ENCODE measurements at regions not wholly inside any gene's neighbourhood (a gene's known extent, or its start where the extent isn't known, plus 50 kb on each side); places are given as distances from the start of the nearest gene placed in this dataset.

- ChIA-PET CTCF (no interaction called here), POLR2A (no interaction called here)
- no peak for ATAC-seq (ENCODE audit: poor library complexity)
- Mint-ChIP-seq H3K36me3 (ENCODE audit: low read depth) (no peaks in the 10 kb centered on the region), H3K4me1 (ENCODE audit: low read depth) (no peaks in the 10 kb centered on the region), H3K27me3 (no peaks in the 10 kb centered on the region), H3K9me3 (no peaks in the 10 kb centered on the region), H3K4me3 (no peak overlapping the region), H3K27ac (no peak overlapping the region)
- no peak for TF ChIP-seq CTCF (IDR thresholded peaks at IDR 0.05)
- H3K4me3 ChIP-seq (ENCODE audit: low read length) = no peak overlapping the region
- H3K9me3 ChIP-seq (ENCODE audit: control insufficient read depth in 1 of 2, insufficient read depth in 1 of 2, low read length in 2 of 2) = no peaks in the 10 kb centered on the region
- no peak for DNase-seq
- H3K4me1 ChIP-seq (ENCODE audit: insufficient read depth, low read length) = no peaks in the 10 kb centered on the region
- H3K27me3 ChIP-seq (ENCODE audit: control insufficient read depth in 1 of 2, insufficient read depth in 2 of 2, low read length in 2 of 2) = no peaks in the 10 kb centered on the region
- intact Hi-C loops (cut with DNase I, micrococcal nuclease) = loop anchor here in 1 of 2 experiments (5.0 kb wide), 1 partner anchor 625 kb away; no protein-coding TSS in a partner anchor
- H3K36me3 ChIP-seq (ENCODE audit: insufficient read depth, low read length) = no peaks in the 10 kb centered on the region
- no peak overlapping the region for H3K27ac ChIP-seq (ENCODE audit: low read depth in 1 of 2, low read length in 2 of 2)
Measured at GRCh38 chr3:177672252-177672911, 475.1 kb upstream of the TBL1XR1 start.

GRCh38 chr3:177673112-177673914 lies 476.0 kb upstream of the TBL1XR1 start:
- Histone ChIP-seq H3K36me3 (ENCODE audit: insufficient read depth, low read length) (no peaks in the 10 kb centered on the region), H3K27ac (ENCODE audit: low read depth in 1 of 2, low read length in 2 of 2) (no peak overlapping the region), H3K4me1 (ENCODE audit: insufficient read depth, low read length) (no peaks in the 10 kb centered on the region), H3K27me3 (ENCODE audit: control insufficient read depth in 1 of 2, insufficient read depth in 2 of 2, low read length in 2 of 2) (no peaks in the 10 kb centered on the region), H3K9me3 (ENCODE audit: control insufficient read depth in 1 of 2, insufficient read depth in 1 of 2, low read length in 2 of 2) (no peaks in the 10 kb centered on the region), H3K4me3 (ENCODE audit: low read length) (no peak overlapping the region)
- ChIA-PET POLR2A (interaction anchor here (0.7 kb wide), 1 partner anchor 464 kb away, joined by 3 read pairs; no protein-coding TSS in a partner anchor), CTCF (no interaction called here)
- H3K9me3 Mint-ChIP-seq = no peaks in the 10 kb centered on the region
- H3K4me1 Mint-ChIP-seq (ENCODE audit: low read depth) = no peaks in the 10 kb centered on the region
- DNase-seq (no peak), ATAC-seq (ENCODE audit: poor library complexity) (no peak)
- intact Hi-C loops (cut with DNase I, micrococcal nuclease) = loop anchor here in 1 of 2 experiments (5.0 kb wide), 1 partner anchor 626 kb away; no protein-coding TSS in a partner anchor
- H3K27me3 Mint-ChIP-seq = no peaks in the 10 kb centered on the region
- no peak overlapping the region for H3K27ac Mint-ChIP-seq
- TF ChIP-seq CTCF (IDR thresholded peaks at IDR 0.05) = no peak
- no peak overlapping the region for H3K4me3 Mint-ChIP-seq
- no peaks in the 10 kb centered on the region for H3K36me3 Mint-ChIP-seq (ENCODE audit: low read depth)

GRCh38 chr3:177674186-177674585 lies 476.9 kb upstream of the TBL1XR1 start:
- H3K27ac ChIP-seq (ENCODE audit: low read depth in 1 of 2, low read length in 2 of 2) = no peak overlapping the region
- Mint-ChIP-seq H3K27ac (no peak overlapping the region), H3K4me3 (no peak overlapping the region), H3K36me3 (ENCODE audit: low read depth) (no peaks in the 10 kb centered on the region), H3K4me1 (ENCODE audit: low read depth) (no peaks in the 10 kb centered on the region), H3K27me3 (no peaks in the 10 kb centered on the region), H3K9me3 (no peaks in the 10 kb centered on the region)
- no peaks in the 10 kb centered on the region for H3K27me3 ChIP-seq (ENCODE audit: control insufficient read depth in 1 of 2, insufficient read depth in 2 of 2, low read length in 2 of 2)
- CTCF ChIA-PET = no interaction called here
- no peak for ATAC-seq (ENCODE audit: poor library complexity)
- DNase-seq = no peak
- POLR2A ChIA-PET = interaction anchor here (0.7 kb wide), 1 partner anchor 465 kb away, joined by 3 read pairs; no protein-coding TSS in a partner anchor
- no peaks in the 10 kb centered on the region for H3K4me1 ChIP-seq (ENCODE audit: insufficient read depth, low read length)
- no peaks in the 10 kb centered on the region for H3K36me3 ChIP-seq (ENCODE audit: insufficient read depth, low read length)
- intact Hi-C loops (cut with DNase I, micrococcal nuclease) = loop anchor here in 1 of 2 experiments (5.0 kb wide), 1 partner anchor 627 kb away; no protein-coding TSS in a partner anchor
- no peaks in the 10 kb centered on the region for H3K9me3 ChIP-seq (ENCODE audit: control insufficient read depth in 1 of 2, insufficient read depth in 1 of 2, low read length in 2 of 2)
- no peak overlapping the region for H3K4me3 ChIP-seq (ENCODE audit: low read length)
- no peak for TF ChIP-seq CTCF (IDR thresholded peaks at IDR 0.05)
